Activated T-helper 1 cell treated with anti-CD3 and anti-CD28 coated beads, Interleukin-2, amount 50 U/mL, for 16 hours (primary cell): ENCODE measurements at regions not wholly inside any gene's neighbourhood (a gene's known extent, or its start where the extent isn't known, plus 50 kb on each side); places are given as distances from the start of the nearest gene placed in this dataset.

Experiments
- DNase-seq, 2 donors: peaks; one replicate each; pipeline ENCODE4 v3.0.0-alpha.2; 2020; ENCODE audit warnings: low read depth in 1 of 2, low spot score in 1 of 2

DNA sequence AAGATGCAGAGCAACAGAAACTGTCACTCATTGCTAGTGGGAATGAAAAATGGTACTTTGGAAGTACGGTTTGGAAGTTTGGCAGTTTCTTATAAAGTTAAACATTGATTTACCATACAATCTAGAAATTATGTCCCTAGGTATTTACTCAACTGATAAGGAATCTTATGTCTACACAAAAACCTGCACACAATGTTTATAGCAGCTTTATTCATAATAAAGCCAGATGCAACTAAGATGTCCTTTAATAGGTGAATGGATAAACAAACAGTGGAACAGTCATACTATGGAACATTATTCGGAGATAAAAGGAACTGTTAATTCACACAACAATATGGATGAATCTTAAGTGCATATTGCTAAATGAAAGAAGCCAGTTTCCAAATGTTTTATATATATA lies 96.2 kb upstream of the SIRPA start:
- DNase-seq: no peak

DNA sequence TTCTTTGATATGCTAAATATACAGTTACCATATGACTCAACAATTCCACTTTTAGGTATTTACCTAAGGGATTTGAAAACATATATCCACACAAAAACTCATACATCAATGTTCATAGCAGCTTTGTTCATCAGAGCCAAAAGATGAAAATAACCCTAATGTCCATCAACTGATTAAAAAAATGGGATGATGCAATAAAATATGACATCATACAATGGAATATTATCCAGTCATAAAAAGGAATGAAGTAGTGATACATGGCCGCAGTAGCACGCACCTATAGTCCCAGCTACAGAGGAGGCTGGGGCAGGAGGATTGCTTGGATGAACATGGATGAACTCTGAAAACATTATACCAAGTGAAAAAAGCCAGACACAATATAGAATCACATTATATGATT lies 101.4 kb upstream of the SIRPA start:
- DNase-seq: no peak

DNA sequence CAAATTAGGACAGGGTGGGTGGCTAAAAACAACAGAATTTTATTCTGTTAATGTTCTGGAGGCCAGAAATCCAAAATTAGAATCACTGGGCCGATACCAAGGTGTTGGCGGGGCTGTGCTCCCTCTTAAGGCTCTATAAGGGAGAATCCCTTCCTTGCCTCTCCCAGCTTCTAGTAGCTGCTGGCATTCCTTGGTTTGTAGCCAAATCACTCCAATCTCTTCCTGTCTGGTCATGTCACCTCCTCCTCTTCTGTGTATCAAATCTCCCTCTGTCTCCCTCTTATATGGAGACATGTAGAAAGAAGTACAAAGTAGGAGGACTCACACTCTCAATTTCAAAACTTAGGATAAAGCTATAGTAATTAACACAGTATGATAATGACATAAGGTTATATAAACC lies 102.9 kb upstream of the SIRPA start:
- DNase-seq: no peak

DNA sequence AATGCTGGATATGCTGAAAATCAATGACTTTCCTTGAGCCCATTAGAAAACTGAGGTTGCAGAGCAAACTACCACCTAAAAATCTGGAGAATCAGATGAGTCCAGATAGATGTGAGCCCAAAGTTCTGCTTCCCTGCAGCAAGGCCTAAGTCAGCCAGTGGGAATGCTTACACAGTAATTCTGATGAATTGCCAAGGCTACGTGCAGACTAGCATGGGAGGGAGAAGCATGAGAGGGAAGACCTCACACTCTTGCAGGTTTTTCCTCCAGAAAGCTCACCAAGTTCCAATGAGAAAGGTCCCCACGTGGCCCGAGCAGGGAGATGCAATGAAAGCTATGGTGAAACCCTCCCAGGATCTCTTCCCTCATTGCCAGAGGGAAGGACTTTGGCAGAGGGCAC lies 104.8 kb upstream of the SIRPA start:
- DNase-seq: no peak

DNA sequence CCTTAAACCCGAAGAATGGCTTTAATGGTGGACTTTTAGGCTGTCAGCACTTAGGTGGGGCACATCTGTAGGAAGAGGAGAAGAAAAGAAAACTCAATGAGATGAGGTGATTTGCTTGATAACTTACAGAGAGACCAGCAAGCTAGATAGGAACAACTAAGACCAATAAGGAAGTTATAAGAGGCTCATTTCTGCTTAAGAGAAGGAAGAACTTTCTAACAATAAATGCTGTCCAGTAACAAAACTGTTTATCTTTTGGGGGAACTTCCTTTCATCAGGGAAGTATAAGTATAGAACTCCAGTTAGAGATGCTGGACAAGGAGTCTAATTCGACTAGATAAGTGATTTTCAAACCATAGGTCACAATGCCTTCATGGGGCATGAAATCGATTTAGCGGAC lies 107.2 kb upstream of the SIRPA start:
- DNase-seq: no peak

DNA sequence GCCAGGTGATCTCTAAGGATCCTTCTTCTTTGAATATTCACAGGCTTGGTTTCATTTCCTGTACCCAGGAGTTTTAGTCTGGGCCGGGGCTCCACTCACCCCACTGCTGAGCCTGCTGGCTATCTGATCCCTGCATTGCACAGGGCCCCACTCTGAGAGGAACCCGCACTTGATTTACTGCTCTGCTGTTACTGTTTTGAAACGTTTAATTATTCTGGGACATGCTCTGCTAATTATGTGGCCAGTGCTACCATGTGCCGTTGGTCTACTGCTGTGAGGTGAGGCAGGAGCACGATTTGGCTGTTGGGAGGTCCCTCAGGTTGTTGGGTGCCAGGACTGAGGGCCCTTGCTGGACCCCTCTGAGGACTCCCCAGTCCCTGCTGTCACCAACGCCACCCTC lies 108.7 kb upstream of the SIRPA start:
- DNase-seq: no peak

DNA sequence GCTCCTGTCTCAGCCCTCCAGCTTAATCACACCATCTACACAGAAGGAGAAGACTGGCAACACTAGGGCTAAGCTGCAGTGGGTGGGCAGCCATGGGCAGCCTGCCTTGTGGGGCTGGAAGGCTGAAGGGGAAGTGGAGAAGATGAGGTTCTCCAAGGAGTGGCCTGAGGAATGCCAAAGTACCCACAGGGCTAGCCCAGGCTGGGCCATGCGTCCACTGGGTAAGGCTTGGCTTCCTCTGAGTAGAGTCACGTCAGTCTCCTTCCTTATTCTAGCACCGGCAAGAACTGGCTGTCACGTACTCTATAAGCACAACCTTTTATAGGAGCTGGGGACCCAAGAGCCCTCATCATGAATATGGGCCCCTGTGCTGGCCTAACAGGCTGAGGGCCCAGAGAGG lies 110.6 kb upstream of the SIRPA start:
- DNase-seq: no peak

DNA sequence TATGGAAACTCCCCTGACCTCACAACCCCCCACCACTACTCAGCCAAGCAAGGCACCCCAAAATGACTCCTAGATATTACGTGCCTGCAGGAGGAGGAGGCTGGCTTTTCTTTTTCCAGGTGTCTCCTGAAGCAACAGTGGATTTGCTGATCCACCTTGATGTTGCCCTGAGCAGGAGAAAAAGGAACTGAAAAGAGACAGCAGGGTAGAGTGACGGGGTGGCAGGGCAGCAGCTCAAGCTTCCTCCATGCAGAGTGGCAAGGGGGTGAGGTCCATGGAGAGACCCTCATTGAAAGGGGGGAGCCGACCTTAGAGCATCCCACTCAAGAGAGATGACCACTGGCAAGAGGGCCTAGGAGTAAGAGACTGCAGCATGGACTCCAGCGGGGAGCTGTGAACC lies 112.0 kb upstream of the SIRPA start:
- no peak for DNase-seq

DNA sequence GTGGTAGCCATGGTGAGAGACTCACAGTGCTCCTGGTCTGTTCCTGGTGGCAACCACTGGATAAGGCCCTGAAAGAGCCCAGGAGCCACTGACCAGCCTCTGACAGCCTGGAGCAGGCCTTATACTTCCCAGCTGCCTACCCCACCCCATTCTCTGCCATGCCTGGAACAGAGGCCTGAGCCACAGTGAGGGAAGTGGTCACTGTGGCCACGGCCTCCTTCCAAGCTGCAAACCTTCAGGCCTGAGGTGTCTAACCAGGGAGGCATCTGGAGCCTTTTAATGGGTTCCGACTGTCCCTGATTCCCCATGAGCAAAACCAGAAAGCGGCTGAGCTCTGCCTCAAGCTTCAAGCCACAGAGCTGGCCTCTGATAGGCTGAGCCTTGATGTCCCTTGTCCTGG lies 113.0 kb upstream of the SIRPA start:
- no peak for DNase-seq

DNA sequence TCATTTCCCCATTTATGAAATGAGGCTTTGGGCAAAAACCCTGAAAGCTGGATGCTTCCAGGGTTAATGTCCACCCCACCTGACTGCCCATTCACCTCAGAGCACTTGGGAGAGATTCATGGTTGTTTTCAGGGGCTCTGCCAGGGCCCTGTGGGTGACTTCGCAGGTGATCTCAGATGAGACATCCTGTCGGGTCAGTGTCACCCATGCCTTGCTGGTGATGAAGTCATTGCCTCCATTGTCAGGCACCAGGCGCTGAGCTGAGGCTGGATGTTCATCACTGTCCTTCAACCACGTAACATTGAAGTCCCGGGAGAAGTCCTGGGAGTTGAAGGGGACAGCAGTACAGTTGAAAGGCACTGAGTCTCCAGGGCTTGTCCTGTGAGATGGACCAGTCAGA lies 115.6 kb upstream of the SIRPA start:
- DNase-seq: no peak

DNA sequence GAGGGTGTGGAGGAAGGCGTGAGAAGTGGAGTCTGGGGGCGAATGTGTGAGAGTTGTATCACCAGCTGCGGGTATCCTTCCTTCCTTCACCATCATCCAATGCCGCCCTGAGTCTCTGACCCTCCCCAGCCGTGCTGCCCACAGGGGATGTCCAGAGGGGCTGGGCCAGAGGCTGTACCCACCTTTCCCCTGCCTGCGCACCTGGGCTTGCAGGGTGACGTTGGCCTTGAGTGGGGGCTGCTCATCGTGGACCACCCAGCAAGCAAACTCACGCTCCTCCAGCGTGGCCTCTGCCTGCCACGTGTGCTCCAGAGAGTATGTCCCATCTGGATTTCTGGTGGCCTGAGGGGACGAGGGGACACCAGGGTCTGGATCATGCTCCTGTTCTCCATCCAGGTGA lies 116.9 kb upstream of the SIRPA start:
- no peak for DNase-seq

DNA sequence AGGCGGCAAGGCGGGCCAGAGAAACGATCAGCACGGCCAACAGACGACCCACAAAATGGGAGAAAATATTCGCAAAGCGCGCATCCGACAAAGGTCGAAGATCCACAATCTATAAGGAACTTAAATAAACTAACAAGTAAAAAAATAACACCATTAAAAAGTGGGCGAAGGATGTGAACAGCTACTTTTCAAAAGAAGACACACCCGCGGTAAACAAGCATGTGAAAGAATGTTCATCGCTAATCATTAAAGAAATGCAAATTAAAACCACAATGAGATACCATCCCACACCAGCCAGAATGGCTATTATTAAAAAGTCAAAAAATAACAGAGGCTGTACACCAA lies 117.8 kb upstream of the SIRPA start:
- no peak for DNase-seq

DNA sequence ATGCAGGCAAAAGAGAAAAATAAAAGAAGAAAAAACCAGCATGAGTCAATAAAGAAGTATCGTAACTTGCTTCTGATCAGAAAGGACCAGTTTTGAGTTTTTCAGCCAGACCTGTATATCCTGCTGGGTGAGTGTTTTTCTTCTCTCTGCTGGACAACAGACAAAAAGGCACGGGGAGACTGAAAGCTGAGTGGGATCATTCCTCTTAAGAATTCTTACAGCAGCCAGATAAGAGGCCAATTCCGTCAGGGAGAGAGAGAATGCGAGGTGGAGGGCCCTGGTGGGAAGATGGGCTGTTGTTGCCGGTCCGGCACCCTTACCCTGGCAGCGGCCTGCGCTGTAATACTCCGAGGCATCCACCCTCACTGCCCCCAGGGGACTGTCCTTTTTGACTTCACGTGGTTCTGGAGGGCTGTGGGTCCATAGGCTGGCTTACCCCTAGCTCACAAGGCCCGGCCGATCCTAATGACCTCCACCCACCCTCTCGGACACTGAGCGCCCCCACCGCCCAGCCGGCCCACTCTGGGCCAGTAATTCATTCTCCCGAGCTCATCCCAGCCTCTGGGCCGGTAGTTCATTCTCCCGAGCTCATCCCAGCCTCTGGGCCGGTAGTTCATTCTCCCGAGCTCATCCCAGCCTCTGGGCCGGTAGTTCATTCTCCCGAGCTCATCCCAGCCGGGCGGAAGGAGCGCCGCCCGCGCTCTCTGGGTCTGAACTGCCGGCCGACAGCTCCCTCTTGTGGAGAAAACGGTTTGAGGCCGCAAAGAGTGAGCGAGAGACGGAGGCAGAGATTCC lies 118.3 kb upstream of the SIRPA start:
- DNase-seq: peak; percentile 67 to 68

DNA sequence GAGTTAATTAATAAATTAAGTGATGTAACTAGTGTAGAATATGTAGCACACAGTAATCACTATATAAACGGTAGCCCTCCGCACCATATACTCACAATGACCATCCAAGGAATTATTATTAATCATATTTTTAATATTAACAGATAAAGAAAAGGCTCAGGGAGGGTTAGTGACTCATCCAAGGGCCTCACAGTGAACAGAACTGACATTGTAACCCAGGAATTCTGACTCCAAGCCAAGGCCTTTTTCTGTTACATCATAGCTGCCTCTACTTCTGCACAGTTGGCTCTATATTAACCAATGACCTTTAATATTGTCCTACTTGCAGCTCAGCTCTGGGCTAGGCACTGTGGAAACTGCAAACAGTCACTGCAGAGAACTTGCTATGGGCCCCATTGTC lies 117.5 kb upstream of the SIRPG start:
- no peak for DNase-seq

DNA sequence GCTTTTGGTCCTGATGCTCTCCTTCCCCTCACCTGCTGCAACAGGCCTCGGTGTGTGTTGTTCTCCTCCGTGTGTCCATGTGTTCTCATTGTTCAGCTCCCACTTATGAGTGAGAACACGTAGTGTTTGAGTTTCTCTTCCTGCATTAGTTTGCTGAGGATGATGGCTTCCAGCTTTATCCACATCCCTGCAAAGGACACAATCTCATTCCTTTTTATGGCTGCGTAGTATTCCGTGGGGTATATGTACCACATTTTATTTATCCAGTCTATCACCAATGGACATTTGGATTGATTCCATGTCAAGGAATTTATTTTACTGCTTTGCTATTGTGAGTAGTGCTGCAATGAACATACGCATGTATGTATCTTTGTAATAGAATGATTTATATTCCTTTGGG lies 116.9 kb upstream of the SIRPG start:
- DNase-seq: no peak

DNA sequence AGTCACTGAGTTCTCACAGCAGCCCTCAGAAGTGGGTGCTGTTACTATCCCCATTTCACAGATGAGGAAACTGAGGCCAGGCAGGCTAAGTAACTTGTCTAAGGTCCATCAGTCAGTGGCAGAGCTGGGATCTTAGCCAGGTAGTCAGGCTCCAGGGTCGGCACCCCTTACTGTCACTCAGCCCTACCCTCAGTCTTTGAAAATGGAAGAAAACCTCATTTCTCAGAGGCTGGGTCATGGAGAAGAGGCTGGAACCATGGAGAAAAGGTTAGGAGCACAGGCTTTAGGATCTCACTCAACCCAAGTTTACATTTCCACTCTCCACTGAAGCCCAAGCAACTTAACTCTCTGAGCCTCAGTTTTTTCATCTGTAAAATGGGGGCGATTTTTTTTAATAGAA lies 116.2 kb upstream of the SIRPG start:
- DNase-seq: no peak

DNA sequence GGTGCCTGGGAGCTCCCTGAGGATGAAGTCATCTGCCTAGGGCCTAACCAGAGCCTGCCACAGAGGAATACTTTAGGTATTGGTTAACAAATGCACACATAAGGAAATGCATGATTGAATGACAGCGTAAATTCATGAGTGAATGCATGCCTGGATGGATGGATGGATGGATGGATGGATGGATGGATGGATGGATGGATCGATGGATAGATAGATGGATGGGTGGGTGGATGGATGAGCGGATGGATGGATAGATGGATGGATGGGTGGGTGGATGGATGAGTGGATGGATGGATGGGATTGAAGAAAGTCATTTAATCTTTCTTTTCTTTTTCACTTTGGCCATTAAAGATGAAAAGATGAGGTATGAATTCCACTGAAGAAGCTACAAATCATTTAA lies 111.9 kb upstream of the SIRPG start:
- DNase-seq: no peak

DNA sequence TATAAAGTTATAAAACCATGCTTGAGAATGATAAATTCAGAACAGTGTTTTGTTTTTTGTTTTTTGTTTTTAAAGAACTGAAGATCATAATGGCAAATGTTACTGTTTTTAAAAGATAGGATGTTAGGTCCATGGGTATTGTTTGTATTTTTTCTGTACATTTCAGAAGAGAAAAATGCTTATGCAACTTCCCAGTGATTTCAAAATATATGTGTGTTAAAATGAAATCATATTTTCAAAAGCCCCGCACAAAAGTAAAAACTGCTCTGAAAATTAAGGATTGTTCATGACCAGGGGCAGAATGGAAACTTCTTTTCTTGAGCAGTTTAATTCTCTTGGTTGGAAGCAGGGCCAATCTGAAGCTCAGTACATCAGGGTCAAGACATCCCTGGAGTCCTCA lies 109.2 kb upstream of the SIRPG start:
- DNase-seq: no peak

DNA sequence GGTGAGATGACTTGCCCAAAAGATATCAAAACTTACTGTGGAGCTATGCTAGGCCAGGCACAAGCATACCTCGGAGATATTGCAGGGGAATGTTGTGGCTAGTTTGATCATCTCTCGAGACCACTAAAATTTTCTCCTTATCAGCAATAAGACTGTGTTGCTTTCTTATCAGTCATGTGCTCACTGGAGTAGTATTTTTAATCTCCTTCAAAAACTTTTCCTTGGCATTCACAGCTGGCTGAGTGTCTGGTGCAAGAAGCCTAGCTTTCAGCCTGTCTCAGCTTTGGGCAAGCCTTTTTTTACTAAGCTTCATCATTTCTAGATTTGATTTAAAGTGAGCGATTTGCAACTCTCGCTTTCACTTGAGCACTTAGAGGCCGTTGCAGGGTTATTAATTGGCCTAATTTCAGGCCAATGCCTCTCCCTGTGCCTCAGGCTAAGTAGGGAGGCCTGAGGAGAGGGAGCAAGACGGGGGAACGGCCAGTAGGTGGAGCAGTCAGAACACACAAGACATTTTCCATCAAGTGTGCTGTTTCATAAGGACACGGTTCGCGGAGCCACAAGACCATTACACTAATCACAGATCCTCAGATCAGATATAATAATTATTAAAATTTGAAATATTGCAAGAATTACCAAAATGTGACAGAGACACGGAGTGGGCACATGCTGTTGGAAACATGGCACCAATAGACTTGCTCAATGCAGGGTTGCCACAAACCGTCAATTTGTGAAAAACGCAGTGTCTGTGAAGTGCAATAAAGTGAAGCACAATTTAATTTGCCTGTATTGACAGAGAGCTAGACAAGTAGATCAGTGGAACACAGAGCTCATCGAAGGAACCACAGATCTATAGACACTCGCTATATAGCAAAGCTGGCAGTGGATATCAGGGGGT lies 106.8 kb upstream of the SIRPG start:
- peak in 1 of 2 donors; percentile 27 for DNase-seq

DNA sequence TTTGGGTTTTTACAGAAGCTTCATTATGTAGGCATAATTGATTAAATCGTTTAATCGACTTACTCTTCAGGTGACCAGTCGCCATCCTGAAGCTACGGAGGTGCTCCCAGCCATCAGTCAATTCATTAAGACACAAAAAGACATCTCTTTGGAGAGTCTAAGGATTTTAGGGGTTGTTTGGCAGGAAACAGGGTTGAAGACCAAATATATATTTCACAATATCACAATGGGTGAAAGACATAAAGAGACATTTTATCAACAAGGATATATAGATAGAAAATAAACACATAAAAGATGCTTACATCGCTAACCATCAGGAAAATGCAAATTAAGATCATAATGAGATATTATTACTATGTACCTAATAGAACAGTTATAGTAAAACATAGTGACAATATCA lies 104.0 kb upstream of the SIRPG start:
- DNase-seq: no peak

DNA sequence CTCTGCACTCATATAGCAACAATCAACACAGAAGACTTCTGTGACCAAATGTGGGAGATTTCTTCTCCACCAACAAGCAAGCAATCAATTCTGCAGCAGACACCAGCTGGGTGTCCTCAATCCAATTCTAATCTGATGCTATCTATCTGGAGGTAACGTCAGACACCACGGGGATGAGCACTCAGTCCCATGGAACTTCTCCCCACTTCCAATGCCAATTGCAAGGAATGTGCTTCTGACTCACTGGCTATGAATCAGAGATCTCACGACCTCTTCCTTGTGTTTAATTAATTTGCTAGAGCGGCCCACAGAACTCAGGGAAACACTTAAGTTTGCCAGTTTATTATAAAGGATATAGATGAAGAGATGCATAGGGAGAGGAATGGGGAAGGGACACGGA lies 103.5 kb upstream of the SIRPG start:
- no peak for DNase-seq

DNA sequence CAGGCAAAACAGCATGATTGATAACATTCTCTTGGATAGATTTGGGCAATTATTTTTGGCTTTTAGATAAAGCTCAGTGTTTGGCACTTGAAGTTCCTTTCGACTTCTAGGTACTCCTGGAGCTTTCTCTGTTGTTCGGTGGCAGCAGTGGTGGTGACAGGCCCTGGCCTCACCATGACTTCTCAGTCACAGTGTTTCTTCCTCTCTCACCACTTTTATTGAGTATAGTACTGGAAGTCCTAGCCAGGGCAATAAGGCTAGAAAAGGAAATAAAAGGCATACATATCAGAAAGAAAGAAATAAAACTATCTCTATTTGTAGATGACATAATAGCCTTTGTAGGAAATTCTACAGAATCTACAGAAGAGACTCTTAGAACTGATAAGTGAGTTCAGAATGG lies 101.2 kb upstream of the SIRPG start:
- DNase-seq: no peak
